ENCODE measurements at regions not wholly inside any gene's neighbourhood (a gene's known extent, or its start where the extent isn't known, plus 50 kb on each side); places are given as distances from the start of the nearest gene placed in this dataset.
A peak's percentile ranks its signal among the peaks of the same experiment; 100 is the strongest.

DNA sequence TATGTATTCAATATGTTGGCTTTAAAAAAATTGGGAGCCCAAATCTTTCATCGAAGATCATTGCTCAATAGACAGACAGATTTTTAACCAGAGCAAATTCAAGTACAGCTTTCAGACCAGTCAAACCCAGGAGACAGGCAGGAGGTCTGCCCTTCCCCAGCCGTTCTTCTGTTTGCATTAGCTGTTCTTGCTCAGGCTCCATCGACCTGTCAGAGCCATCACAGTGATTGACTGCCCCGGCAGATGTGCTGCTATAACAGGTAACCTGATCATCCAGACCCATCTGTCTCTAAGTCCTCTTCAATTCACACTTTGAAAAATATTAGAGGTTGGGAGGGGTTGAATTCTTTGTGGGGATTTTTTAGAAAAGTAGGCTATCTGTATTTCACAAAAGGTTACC, 453.5 kb downstream of the FOXG1 start:
- no peak overlapping the region for H3K4me2 ChIP-seq (ENCODE audit: low read length)
- no peak overlapping the region for H3K4me3 ChIP-seq (ENCODE audit: low read length)
- H3K27me3 ChIP-seq (ENCODE audit: control insufficient read depth, insufficient read depth, low read length): no peaks in the 10 kb centered on the region
- H3K4me1 ChIP-seq (ENCODE audit: control insufficient read depth, insufficient read depth, low read length): peaks cover 3% of the 10 kb centered on the region
- H3K36me3 ChIP-seq (ENCODE audit: insufficient read depth, low read length): no peaks in the 10 kb centered on the region
- no peaks in the 10 kb centered on the region for H3K9me3 ChIP-seq (replicated peaks; ENCODE audit: low read length)
- H3K9ac ChIP-seq (ENCODE audit: low read depth, low read length): no peak overlapping the region

DNA sequence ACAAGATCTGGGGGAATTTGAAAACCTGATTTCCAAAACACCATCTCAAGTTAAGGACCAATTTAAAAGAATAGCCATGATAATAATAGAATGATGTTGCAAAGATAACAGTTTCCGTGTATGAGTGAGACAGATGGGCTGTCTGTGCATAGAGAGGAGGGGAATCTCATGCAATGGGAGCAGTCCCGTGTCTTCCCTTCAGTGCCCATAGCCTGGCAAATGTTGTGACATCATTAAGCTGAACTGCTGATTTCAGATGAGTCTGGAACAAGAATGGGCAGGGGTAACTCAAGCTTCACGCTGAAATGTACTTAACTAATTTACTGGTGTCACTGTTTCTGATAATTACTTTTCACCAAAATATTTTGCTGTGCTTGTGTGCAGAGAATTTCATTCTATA, 454.0 kb downstream of the FOXG1 start:
- H3K27me3 ChIP-seq (ENCODE audit: control insufficient read depth, insufficient read depth, low read length): no peaks in the 10 kb centered on the region
- H3K36me3 ChIP-seq (ENCODE audit: insufficient read depth, low read length): no peaks in the 10 kb centered on the region
- H3K4me2 ChIP-seq (ENCODE audit: low read length): no peak overlapping the region
- no peak overlapping the region for H3K9ac ChIP-seq (ENCODE audit: low read depth, low read length)
- no peak overlapping the region for H3K4me3 ChIP-seq (ENCODE audit: low read length)
- no peaks in the 10 kb centered on the region for H3K9me3 ChIP-seq (replicated peaks; ENCODE audit: low read length)
- H3K4me1 ChIP-seq (ENCODE audit: control insufficient read depth, insufficient read depth, low read length): peaks cover 3% of the 10 kb centered on the region

DNA sequence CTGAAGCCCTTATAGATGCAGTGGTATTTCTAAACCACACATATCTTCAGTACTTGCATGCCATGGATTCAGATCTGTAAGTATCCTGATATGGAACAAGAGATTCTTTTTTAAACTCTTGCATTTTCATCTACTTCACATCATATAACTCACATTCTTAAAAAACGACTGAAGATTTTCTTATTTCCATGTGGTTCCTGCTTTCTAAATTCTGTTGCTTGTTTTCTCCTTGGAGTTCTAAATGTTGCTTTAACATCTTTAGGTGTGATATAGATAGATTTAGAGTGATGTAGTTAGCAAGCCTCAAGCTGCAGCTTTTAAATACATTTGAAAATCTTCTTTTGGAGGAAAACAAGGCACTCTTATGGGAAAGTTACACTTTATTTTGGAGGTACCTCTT, 455.4 kb downstream of the FOXG1 start:
- Histone ChIP-seq H3K4me3 (ENCODE audit: low read length) (no peak overlapping the region), H3K4me1 (ENCODE audit: control insufficient read depth, insufficient read depth, low read length) (peaks cover 3% of the 10 kb centered on the region), H3K9ac (ENCODE audit: low read depth, low read length) (no peak overlapping the region), H3K27me3 (ENCODE audit: control insufficient read depth, insufficient read depth, low read length) (no peaks in the 10 kb centered on the region), H3K36me3 (ENCODE audit: insufficient read depth, low read length) (no peaks in the 10 kb centered on the region), H3K9me3 (replicated peaks; ENCODE audit: low read length) (no peaks in the 10 kb centered on the region), H3K4me2 (ENCODE audit: low read length) (no peak overlapping the region)

DNA sequence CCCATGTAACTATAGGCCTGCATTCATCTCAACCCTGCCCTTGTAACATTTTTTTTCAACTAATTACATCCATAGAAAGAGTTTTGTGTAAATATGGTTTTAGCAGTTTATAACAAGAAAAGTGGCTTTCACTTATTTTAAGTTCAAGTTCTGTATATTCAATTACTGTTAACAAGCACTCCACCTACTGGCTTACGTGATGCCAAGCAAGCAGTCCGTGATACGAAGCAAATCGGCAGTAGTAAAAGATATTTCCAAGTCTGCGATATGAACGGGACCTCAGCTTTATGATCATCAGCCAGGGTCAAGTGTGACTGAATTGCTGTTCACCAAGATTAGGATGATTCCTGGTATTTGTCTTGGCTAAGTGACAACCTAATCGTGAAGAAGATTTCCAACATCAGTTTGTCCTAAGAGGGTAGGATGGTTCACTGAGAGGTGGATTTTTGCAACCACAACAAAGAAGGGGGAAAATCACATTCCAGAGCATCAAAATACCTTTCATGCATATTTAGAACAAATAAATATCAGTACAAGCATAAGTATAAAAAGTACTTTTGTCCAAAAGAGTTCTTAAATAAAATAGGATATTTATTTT, 456.2 kb downstream of the FOXG1 start:
- Histone ChIP-seq H3K36me3 (ENCODE audit: insufficient read depth, low read length) (no peaks in the 10 kb centered on the region), H3K4me1 (ENCODE audit: control insufficient read depth, insufficient read depth, low read length) (peaks cover 4% of the 10 kb centered on the region), H3K4me2 (ENCODE audit: low read length) (peak overlapping the region; percentile 49), H3K27me3 (ENCODE audit: control insufficient read depth, insufficient read depth, low read length) (no peaks in the 10 kb centered on the region), H3K9ac (ENCODE audit: low read depth, low read length) (no peak overlapping the region), H3K4me3 (ENCODE audit: low read length) (peak overlapping the region; percentile 23), H3K9me3 (replicated peaks; ENCODE audit: low read length) (no peaks in the 10 kb centered on the region)

DNA sequence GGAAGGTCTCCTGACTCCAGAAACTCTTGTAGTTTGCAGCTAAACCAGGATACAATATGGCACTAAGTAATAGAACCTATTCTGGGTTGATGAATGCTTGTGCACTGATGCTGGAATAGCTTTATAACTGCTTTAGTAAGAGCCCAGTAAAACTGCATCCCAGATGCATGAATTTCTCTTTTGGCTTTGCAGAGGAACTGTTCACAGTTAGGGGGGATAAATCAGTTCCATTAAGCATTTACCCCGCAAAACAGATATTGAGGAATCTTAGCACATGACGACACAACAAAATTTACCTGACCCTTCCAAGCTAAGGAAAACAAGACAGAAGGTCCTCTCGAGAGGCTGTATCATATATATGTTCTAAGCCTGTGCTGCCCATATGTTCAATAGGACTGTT, 457.4 kb downstream of the FOXG1 start:
- no peak overlapping the region for H3K9ac ChIP-seq (ENCODE audit: low read depth, low read length)
- H3K36me3 ChIP-seq (ENCODE audit: insufficient read depth, low read length): no peaks in the 10 kb centered on the region
- peaks cover 7% of the 10 kb centered on the region for H3K4me1 ChIP-seq (ENCODE audit: control insufficient read depth, insufficient read depth, low read length)
- H3K27me3 ChIP-seq (ENCODE audit: control insufficient read depth, insufficient read depth, low read length): no peaks in the 10 kb centered on the region
- H3K9me3 ChIP-seq (replicated peaks; ENCODE audit: low read length): no peaks in the 10 kb centered on the region
- no peak overlapping the region for H3K4me3 ChIP-seq (ENCODE audit: low read length)
- no peak overlapping the region for H3K4me2 ChIP-seq (ENCODE audit: low read length)

DNA sequence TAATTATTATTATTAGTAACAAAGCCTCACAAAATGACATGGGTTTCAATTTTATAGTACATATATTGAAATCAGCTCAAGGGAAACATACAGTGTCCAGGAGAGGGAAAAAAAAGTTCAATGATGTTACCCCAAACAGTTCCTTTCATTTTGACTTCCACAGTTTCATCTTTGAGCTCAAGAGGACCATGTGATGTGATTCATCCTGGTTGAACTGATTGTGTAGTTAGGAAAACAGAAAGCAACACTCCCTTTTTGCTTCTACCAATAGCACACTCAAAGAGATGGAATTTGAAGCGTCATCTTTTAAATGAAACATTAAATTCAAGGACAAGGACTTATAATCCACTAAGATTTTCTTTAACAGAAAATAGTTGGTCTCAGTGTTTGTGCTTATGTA, 461.0 kb downstream of the FOXG1 start:
- H3K9me3 ChIP-seq (replicated peaks; ENCODE audit: low read length): no peaks in the 10 kb centered on the region
- H3K27me3 ChIP-seq (ENCODE audit: control insufficient read depth, insufficient read depth, low read length): no peaks in the 10 kb centered on the region
- H3K4me3 ChIP-seq (ENCODE audit: low read length): no peak overlapping the region
- H3K36me3 ChIP-seq (ENCODE audit: insufficient read depth, low read length): no peaks in the 10 kb centered on the region
- peaks cover 7% of the 10 kb centered on the region for H3K4me1 ChIP-seq (ENCODE audit: control insufficient read depth, insufficient read depth, low read length)
- H3K9ac ChIP-seq (ENCODE audit: low read depth, low read length): no peak overlapping the region
- H3K4me2 ChIP-seq (ENCODE audit: low read length): no peak overlapping the region

DNA sequence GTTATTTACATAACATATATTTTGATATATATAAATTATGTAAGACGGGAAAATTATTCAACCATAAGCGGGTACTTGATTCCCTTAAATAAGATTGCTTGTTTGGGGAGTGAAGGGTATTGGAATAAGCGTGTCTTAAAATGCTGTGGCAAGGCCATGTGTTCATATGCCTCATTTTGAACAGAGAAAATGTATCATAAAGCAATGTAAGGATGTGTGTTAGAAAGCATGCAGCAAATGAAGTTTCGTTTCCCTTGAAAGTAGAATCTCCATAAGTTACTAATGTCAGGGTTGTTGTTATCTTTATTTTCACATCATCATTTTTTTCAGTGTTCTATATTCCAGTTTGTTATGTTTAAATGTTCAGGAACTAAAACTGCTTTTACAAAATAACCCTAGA, 465.6 kb downstream of the FOXG1 start:
- Histone ChIP-seq H3K9me3 (replicated peaks; ENCODE audit: low read length) (no peaks in the 10 kb centered on the region), H3K4me1 (ENCODE audit: control insufficient read depth, insufficient read depth, low read length) (peaks cover 23% of the 10 kb centered on the region), H3K9ac (ENCODE audit: low read depth, low read length) (no peak overlapping the region), H3K27me3 (ENCODE audit: control insufficient read depth, insufficient read depth, low read length) (no peaks in the 10 kb centered on the region), H3K36me3 (ENCODE audit: insufficient read depth, low read length) (no peaks in the 10 kb centered on the region), H3K4me3 (ENCODE audit: low read length) (no peak overlapping the region), H3K4me2 (ENCODE audit: low read length) (no peak overlapping the region)

DNA sequence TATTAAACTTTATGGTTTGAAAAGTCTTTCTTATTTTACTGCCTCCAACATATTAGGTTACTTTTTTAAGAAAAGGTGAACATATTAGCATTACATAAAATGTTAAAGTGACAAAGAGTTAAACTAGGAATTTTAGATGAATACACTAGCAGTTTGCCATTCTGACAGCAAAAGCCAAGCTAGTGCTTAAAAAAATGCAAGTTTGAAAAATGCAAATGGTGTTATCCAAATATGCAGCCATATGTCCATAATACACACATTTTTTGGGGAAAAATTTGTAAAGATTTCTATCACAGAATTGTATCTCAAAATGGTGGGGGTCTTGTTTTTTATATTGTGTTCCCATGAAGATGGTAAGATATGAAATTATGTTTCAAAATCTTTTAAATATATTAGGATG, 466.1 kb downstream of the FOXG1 start:
- Histone ChIP-seq H3K36me3 (ENCODE audit: insufficient read depth, low read length) (no peaks in the 10 kb centered on the region), H3K4me1 (ENCODE audit: control insufficient read depth, insufficient read depth, low read length) (peaks cover 28% of the 10 kb centered on the region), H3K9ac (ENCODE audit: low read depth, low read length) (no peak overlapping the region), H3K4me3 (ENCODE audit: low read length) (no peak overlapping the region), H3K4me2 (ENCODE audit: low read length) (no peak overlapping the region), H3K27me3 (ENCODE audit: control insufficient read depth, insufficient read depth, low read length) (no peaks in the 10 kb centered on the region), H3K9me3 (replicated peaks; ENCODE audit: low read length) (no peaks in the 10 kb centered on the region)

DNA sequence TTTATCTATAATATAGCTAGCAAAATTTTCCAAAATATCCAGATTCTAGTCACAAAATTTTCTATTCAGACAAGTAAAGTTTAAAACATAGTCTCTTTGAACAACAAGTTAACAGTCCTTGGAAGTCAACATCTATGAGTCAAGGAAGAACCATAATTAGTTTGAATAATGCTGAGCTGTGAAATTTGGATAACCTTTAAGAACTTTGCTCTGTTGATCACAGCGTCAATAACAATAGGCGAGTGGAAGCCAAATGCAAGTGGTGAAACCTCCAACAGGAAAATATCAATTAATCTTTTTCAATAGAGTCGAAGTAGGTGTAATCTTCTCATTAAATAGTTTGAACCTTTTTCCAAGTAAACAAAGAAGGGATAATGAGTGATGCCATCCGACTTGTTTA, 466.6 kb downstream of the FOXG1 start:
- Histone ChIP-seq H3K4me2 (ENCODE audit: low read length) (no peak overlapping the region), H3K9ac (ENCODE audit: low read depth, low read length) (no peak overlapping the region), H3K27me3 (ENCODE audit: control insufficient read depth, insufficient read depth, low read length) (no peaks in the 10 kb centered on the region), H3K4me3 (ENCODE audit: low read length) (no peak overlapping the region), H3K9me3 (replicated peaks; ENCODE audit: low read length) (no peaks in the 10 kb centered on the region), H3K4me1 (ENCODE audit: control insufficient read depth, insufficient read depth, low read length) (peaks cover 29% of the 10 kb centered on the region), H3K36me3 (ENCODE audit: insufficient read depth, low read length) (no peaks in the 10 kb centered on the region)

DNA sequence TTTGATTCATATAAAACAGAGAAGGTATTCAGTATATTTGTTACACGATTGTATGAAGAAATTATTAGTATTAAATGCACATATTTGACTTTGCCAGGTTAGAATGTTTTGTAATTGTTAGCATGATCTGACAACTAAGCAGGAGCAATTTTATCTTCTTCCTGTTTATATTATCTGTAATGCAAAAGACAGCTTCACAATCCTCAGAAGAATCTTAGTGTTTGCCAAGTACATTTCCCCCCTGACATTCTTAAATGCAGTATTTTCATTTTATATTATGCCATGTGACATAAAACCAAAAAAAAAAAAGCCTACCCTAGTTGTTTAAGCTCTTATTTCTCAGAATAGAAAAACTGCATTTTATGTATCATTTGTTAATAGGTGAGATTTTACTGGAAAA, 469.4 kb downstream of the FOXG1 start:
- peak overlapping the region; percentile 78 for H3K4me2 ChIP-seq (ENCODE audit: low read length)
- H3K4me3 ChIP-seq (ENCODE audit: low read length): no peak overlapping the region
- H3K4me1 ChIP-seq (ENCODE audit: control insufficient read depth, insufficient read depth, low read length): peaks cover 49% of the 10 kb centered on the region
- H3K36me3 ChIP-seq (ENCODE audit: insufficient read depth, low read length): no peaks in the 10 kb centered on the region
- peak overlapping the region; percentile 86 for H3K9ac ChIP-seq (ENCODE audit: low read depth, low read length)
- H3K27me3 ChIP-seq (ENCODE audit: control insufficient read depth, insufficient read depth, low read length): no peaks in the 10 kb centered on the region
- no peaks in the 10 kb centered on the region for H3K9me3 ChIP-seq (replicated peaks; ENCODE audit: low read length)

DNA sequence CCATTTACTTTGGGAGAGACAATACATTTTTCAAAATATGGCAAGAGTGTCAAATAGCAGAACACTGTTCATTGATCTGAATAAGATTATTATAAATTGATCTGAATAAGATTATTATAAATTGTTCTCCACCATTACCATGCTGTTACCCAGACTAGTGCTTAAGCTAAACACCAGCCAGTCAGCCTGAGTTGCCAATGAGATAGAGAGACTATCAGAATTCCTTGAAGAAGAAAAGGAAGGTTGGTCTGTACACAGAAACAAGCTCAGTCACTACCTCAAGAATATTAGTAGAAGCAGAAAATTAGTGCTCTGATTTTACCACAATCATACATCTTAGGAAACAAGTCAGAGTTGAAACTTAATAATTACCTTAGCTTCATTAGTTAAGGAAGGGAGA, 469.8 kb downstream of the FOXG1 start:
- Histone ChIP-seq H3K4me1 (ENCODE audit: control insufficient read depth, insufficient read depth, low read length) (peaks cover 53% of the 10 kb centered on the region), H3K4me3 (ENCODE audit: low read length) (peak overlapping the region; percentile 51)

DNA sequence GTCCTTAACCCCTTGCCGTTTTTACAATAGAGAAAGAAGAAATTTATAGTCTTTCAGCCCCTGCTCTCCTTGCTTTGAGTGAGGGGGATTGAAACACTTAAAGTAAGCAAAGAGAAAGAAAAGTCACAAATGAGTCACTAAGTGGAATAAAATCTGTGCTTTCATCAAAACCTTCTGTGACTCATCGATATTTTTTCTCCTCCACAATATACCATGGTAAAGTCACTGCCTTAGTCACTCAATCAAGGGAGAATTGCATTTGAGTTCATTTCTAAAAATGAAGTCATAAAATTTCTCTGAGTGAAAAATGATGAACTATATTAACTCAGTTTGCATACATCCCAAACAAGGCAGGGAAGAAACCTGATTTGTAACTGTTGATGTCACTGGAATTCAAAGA, 470.3 kb downstream of the FOXG1 start:
- no peaks in the 10 kb centered on the region for H3K27me3 ChIP-seq (ENCODE audit: control insufficient read depth, insufficient read depth, low read length)
- peak overlapping the region; percentile 51 for H3K4me3 ChIP-seq (ENCODE audit: low read length)
- peak overlapping the region; percentile 78 for H3K4me2 ChIP-seq (ENCODE audit: low read length)
- peak overlapping the region; percentile 86 for H3K9ac ChIP-seq (ENCODE audit: low read depth, low read length)
- H3K36me3 ChIP-seq (ENCODE audit: insufficient read depth, low read length): no peaks in the 10 kb centered on the region
- peaks cover 58% of the 10 kb centered on the region for H3K4me1 ChIP-seq (ENCODE audit: control insufficient read depth, insufficient read depth, low read length)
- no peaks in the 10 kb centered on the region for H3K9me3 ChIP-seq (replicated peaks; ENCODE audit: low read length)

More for the DNA sequence above, 469.8 kb downstream of the FOXG1 start:
- Histone ChIP-seq H3K4me2 (ENCODE audit: low read length) (peak overlapping the region; percentile 78), H3K9me3 (replicated peaks; ENCODE audit: low read length) (no peaks in the 10 kb centered on the region), H3K27me3 (ENCODE audit: control insufficient read depth, insufficient read depth, low read length) (no peaks in the 10 kb centered on the region), H3K9ac (ENCODE audit: low read depth, low read length) (peak overlapping the region; percentile 86), H3K36me3 (ENCODE audit: insufficient read depth, low read length) (no peaks in the 10 kb centered on the region)
